ENCODE measurements at regions not wholly inside any gene's neighbourhood (a gene's known extent, or its start where the extent isn't known, plus 50 kb on each side); places are given as distances from the start of the nearest gene placed in this dataset.

GRCh38 chr22:47672526-47672925 is 910.1 kb downstream of the TBC1D22A start:
- DNase-seq (ENCODE audit: low spot score), result no peak

- DNase-seq (ENCODE audit: low spot score), result no peak
Measured at GRCh38 chr22:47665151-47665550, 902.7 kb downstream of the TBC1D22A start.

GRCh38 chr22:47663615-47664605 is 901.5 kb downstream of the TBC1D22A start:
- no peak for DNase-seq (ENCODE audit: low spot score)

- DNase-seq (ENCODE audit: low spot score), result no peak
Measured at GRCh38 chr22:47659467-47660223, 897.2 kb downstream of the TBC1D22A start.

GRCh38 chr22:47658182-47658581 is 895.7 kb downstream of the TBC1D22A start:
- DNase-seq (ENCODE audit: low spot score), result no peak

- no peak for DNase-seq (ENCODE audit: low spot score)
Measured at GRCh38 chr22:47657224-47657623, 894.8 kb downstream of the TBC1D22A start.

GRCh38 chr22:47656806-47657205 is 894.4 kb downstream of the TBC1D22A start:
- no peak for DNase-seq (ENCODE audit: low spot score)

GRCh38 chr22:47655930-47656329 is 893.5 kb downstream of the TBC1D22A start:
- DNase-seq (ENCODE audit: low spot score), result no peak

GRCh38 chr22:47654922-47655491 is 892.6 kb downstream of the TBC1D22A start:
- no peak for DNase-seq (ENCODE audit: low spot score)

- DNase-seq (ENCODE audit: low spot score), result no peak
Measured at GRCh38 chr22:47653921-47654320, 891.5 kb downstream of the TBC1D22A start.

- DNase-seq (ENCODE audit: low spot score), result no peak
Measured at GRCh38 chr22:47651216-47651987, 889.0 kb downstream of the TBC1D22A start.

- DNase-seq (ENCODE audit: low spot score), result no peak
Measured at GRCh38 chr22:47647720-47648119, 885.3 kb downstream of the TBC1D22A start.

GRCh38 chr22:47647181-47647580 is 884.7 kb downstream of the TBC1D22A start:
- DNase-seq (ENCODE audit: low spot score), result no peak

- no peak for DNase-seq (ENCODE audit: low spot score)
Measured at GRCh38 chr22:47645923-47646322, 883.5 kb downstream of the TBC1D22A start.

GRCh38 chr22:47645450-47645914 is 883.0 kb downstream of the TBC1D22A start:
- DNase-seq (ENCODE audit: low spot score), result no peak

- DNase-seq (ENCODE audit: low spot score), result no peak
Measured at GRCh38 chr22:47634347-47634746, 871.9 kb downstream of the TBC1D22A start.

GRCh38 chr22:47633111-47633510 is 870.7 kb downstream of the TBC1D22A start:
- DNase-seq (ENCODE audit: low spot score), result no peak

- DNase-seq (ENCODE audit: low spot score), result no peak
Measured at GRCh38 chr22:47632701-47633100, 870.3 kb downstream of the TBC1D22A start.

- no peak for DNase-seq (ENCODE audit: low spot score)
Measured at GRCh38 chr22:47631571-47632102, 869.2 kb downstream of the TBC1D22A start.

- no peak for DNase-seq (ENCODE audit: low spot score)
Measured at GRCh38 chr22:47630741-47631534, 868.5 kb downstream of the TBC1D22A start.
